ENCODE measurements at regions not wholly inside any gene's neighbourhood (a gene's known extent, or its start where the extent isn't known, plus 50 kb on each side); places are given as distances from the start of the nearest gene placed in this dataset.

GRCh38 chr15:97482521-97482920, 478.0 kb upstream of the ARRDC4 start:
- Histone ChIP-seq H3K4me1 (ENCODE audit: low read length) (no peaks in the 10 kb centered on the region), H3F3A (ENCODE audit: insufficient read depth, low read length) (no peaks in the 10 kb centered on the region), H3K27ac (ENCODE audit: low read length) (no peak overlapping the region), H3K79me2 (ENCODE audit: low read length) (no peaks in the 10 kb centered on the region), H3K9ac (ENCODE audit: low read length) (no peak overlapping the region), H3K36me3 (replicated peaks; ENCODE audit: insufficient read depth, low read length) (no peaks in the 10 kb centered on the region), H4K20me1 (ENCODE audit: insufficient read depth, low read length) (no peaks in the 10 kb centered on the region), H3K9me3 (replicated peaks; ENCODE audit: insufficient read depth, low read length) (no peaks in the 10 kb centered on the region), H3K9me2 (replicated peaks; ENCODE audit: insufficient read depth, low read length) (no peaks in the 10 kb centered on the region), H3K4me3 (ENCODE audit: low read length) (no peak overlapping the region), H2AFZ (ENCODE audit: low read length) (no peak overlapping the region), H3K27me3 (replicated peaks; ENCODE audit: insufficient read depth, low read length) (no peaks in the 10 kb centered on the region), H3K4me2 (ENCODE audit: low read depth, low read length) (no peak overlapping the region)
- no peak for DNase-seq
- no peak for TF ChIP-seq EZH2 (optimal IDR thresholded peaks at IDR 0.05; ENCODE audit: low read depth, low read length)
- no peak for TF ChIP-seq CTCF (IDR thresholded peaks at IDR 0.05; ENCODE audit: low read length)
- TF ChIP-seq EZH2phosphoT487 (IDR thresholded peaks at IDR 0.05; ENCODE audit: low read length): no peak

- Histone ChIP-seq H3K27me3 (replicated peaks; ENCODE audit: insufficient read depth, low read length) (no peaks in the 10 kb centered on the region), H3K9ac (ENCODE audit: low read length) (no peak overlapping the region), H3K9me3 (replicated peaks; ENCODE audit: insufficient read depth, low read length) (no peaks in the 10 kb centered on the region), H2AFZ (ENCODE audit: low read length) (no peak overlapping the region), H4K20me1 (ENCODE audit: insufficient read depth, low read length) (no peaks in the 10 kb centered on the region), H3K4me1 (ENCODE audit: low read length) (no peaks in the 10 kb centered on the region), H3K27ac (ENCODE audit: low read length) (no peak overlapping the region), H3K4me3 (ENCODE audit: low read length) (no peak overlapping the region), H3F3A (ENCODE audit: insufficient read depth, low read length) (no peaks in the 10 kb centered on the region), H3K4me2 (ENCODE audit: low read depth, low read length) (no peak overlapping the region), H3K79me2 (ENCODE audit: low read length) (no peaks in the 10 kb centered on the region), H3K9me2 (replicated peaks; ENCODE audit: insufficient read depth, low read length) (no peaks in the 10 kb centered on the region), H3K36me3 (replicated peaks; ENCODE audit: insufficient read depth, low read length) (no peaks in the 10 kb centered on the region)
- no peak for DNase-seq
- no peak for TF ChIP-seq EZH2phosphoT487 (IDR thresholded peaks at IDR 0.05; ENCODE audit: low read length)
- no peak for TF ChIP-seq CTCF (IDR thresholded peaks at IDR 0.05; ENCODE audit: low read length)
- no peak for TF ChIP-seq EZH2 (optimal IDR thresholded peaks at IDR 0.05; ENCODE audit: low read depth, low read length)
These were observed 477.3 kb upstream of the ARRDC4 start for GRCh38 chr15:97483232-97483631.

- Histone ChIP-seq H3F3A (ENCODE audit: insufficient read depth, low read length) (no peaks in the 10 kb centered on the region), H3K27me3 (replicated peaks; ENCODE audit: insufficient read depth, low read length) (no peaks in the 10 kb centered on the region), H2AFZ (ENCODE audit: low read length) (no peak overlapping the region), H3K4me1 (ENCODE audit: low read length) (no peaks in the 10 kb centered on the region), H3K4me3 (ENCODE audit: low read length) (no peak overlapping the region), H3K79me2 (ENCODE audit: low read length) (no peaks in the 10 kb centered on the region), H3K9me2 (replicated peaks; ENCODE audit: insufficient read depth, low read length) (no peaks in the 10 kb centered on the region), H4K20me1 (ENCODE audit: insufficient read depth, low read length) (no peaks in the 10 kb centered on the region), H3K27ac (ENCODE audit: low read length) (no peak overlapping the region), H3K9me3 (replicated peaks; ENCODE audit: insufficient read depth, low read length) (no peaks in the 10 kb centered on the region), H3K4me2 (ENCODE audit: low read depth, low read length) (no peak overlapping the region), H3K9ac (ENCODE audit: low read length) (no peak overlapping the region), H3K36me3 (replicated peaks; ENCODE audit: insufficient read depth, low read length) (no peaks in the 10 kb centered on the region)
- DNase-seq: no peak
- TF ChIP-seq CTCF (IDR thresholded peaks at IDR 0.05; ENCODE audit: low read length): no peak
- TF ChIP-seq EZH2 (optimal IDR thresholded peaks at IDR 0.05; ENCODE audit: low read depth, low read length): no peak
- TF ChIP-seq EZH2phosphoT487 (IDR thresholded peaks at IDR 0.05; ENCODE audit: low read length): no peak
These were observed 470.1 kb upstream of the ARRDC4 start for GRCh38 chr15:97490429-97490828.

All from MM.1S (cell line).